ENCODE measurements at regions not wholly inside any gene's neighbourhood (a gene's known extent, or its start where the extent isn't known, plus 50 kb on each side); places are given as distances from the start of the nearest gene placed in this dataset.

GRCh38 chr2:177314722-177315264 is 50.3 kb upstream of the NFE2L2 start:
- DNase-seq = no peak

DNA sequence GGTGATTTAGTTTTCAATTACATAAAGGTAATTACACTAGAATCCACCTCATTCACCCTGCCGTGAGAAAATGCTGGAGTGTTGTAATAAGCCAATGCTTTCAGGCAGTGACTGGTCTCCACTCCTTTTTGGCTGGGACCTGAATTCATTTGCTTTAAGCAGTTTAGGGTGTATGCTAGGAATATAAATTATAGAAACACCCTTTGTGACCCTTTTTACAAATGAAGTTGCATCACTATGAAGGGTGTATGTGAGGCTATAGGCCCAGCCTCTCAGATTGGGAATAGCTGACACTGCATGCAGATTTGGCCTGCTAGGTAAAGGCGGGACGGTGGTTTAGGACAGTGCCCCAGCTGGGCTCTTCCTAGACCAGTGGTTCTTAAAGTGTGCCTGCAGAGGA is 50.8 kb upstream of the NFE2L2 start:
- no peak for DNase-seq

DNA sequence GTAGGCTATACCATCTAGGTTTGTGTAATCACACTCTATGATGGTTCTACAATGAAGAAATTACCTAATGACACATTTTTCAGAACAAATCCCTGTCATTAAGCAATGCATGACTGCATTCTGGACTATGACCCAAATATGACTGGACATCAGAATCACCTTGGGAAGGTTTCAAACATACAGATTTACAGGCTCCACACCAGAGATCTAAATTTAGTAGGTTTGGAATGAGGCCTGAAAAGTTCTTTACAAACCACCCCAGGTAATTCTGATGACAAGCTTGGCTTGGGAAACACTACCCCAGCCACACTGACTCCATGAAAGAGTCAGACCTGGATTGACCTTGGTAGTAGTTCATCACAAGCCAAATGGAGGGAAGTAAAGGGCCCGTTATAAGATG is 52.2 kb upstream of the NFE2L2 start:
- no peak for DNase-seq

DNA sequence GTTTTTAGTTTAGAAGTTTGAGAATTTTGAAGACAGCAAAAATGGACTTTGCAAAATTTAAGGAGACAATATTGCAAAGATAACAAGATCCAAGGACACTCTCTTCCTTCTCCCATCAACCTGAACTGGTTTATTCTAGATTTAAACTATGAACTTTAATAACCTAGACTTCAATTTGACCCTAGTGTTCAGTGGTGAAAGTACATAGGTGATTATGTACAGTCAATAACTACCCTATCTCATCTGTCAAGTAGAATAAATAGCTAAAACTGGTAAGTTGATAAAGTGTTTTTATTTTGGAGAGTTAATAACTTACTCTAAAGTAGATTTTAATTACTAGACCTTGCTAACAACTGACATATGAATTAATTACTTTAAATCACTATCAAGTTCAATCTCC is 52.9 kb upstream of the NFE2L2 start:
- no peak for DNase-seq

DNA sequence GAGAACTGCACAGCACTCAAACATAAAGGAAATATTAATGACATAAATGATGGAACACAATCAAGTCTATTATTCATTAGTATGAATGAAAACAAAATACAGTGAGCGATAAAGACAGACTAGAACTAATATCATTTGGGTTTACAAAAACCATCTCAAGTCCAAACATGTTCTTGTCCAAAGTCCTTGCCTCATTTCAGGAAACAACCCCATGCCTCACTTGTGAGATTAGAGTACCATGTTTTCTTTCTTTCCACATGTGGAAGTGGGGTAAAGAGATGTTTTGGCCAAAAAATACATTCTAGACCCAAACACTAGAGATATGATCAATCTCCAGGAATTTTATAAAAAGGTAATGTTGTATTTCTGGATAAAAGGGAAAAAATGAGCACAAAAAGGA is 53.3 kb upstream of the NFE2L2 start:
- no peak for DNase-seq

GRCh38 chr2:177318613-177319012 is 54.1 kb upstream of the NFE2L2 start:
- DNase-seq = no peak

DNA sequence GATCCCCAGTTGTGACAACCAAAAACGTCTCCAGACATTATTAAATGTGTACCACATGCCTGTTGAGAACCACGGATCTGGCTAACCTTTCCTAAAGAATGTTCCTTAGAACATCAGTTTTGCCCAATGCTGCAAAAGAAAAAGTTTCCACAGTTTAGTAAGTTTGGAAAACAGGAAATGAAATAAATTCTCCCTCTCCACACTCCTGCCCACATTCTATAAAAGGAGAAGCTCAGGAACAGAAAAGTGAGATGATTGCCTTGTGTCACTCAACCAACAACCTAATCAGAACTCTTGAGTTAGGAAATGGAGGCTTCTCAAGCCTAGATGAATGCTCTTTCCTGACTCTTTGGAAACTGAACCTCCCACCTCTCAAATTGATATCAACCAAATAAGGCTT is 56.1 kb upstream of the NFE2L2 start:
- no peak for DNase-seq

- no peak for DNase-seq
Measured at GRCh38 chr2:177322801-177323261, 58.3 kb upstream of the NFE2L2 start.

GRCh38 chr2:177324797-177325196 is 60.3 kb upstream of the NFE2L2 start:
- DNase-seq = no peak

- no peak for DNase-seq
Measured at GRCh38 chr2:177325554-177325953, 61.0 kb upstream of the NFE2L2 start.

GRCh38 chr2:177326005-177326404 is 61.5 kb upstream of the NFE2L2 start:
- DNase-seq = no peak

DNA sequence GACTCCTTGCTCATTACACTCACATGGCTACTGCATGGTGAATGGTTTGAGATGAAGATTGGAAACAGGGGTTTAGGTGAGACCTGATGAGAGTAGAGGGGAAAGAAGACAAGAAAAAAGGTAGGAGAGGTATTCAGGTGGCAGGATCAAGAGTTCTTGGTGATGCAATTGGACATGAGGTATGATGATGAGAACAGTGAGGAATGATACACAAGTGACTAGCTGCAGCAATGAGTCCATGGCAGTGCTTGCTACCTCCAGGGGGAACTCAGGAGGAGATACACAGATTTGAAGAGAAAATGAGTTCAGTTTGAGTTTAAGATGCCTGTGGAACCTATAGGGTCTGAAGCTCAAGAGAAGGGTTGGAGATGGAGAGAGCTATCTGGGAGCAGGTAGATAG is 62.1 kb upstream of the NFE2L2 start:
- DNase-seq = no peak

GRCh38 chr2:177327009-177327408 is 62.5 kb upstream of the NFE2L2 start:
- DNase-seq = no peak

GRCh38 chr2:177328056-177328455 is 63.5 kb upstream of the NFE2L2 start:
- no peak for DNase-seq

DNA sequence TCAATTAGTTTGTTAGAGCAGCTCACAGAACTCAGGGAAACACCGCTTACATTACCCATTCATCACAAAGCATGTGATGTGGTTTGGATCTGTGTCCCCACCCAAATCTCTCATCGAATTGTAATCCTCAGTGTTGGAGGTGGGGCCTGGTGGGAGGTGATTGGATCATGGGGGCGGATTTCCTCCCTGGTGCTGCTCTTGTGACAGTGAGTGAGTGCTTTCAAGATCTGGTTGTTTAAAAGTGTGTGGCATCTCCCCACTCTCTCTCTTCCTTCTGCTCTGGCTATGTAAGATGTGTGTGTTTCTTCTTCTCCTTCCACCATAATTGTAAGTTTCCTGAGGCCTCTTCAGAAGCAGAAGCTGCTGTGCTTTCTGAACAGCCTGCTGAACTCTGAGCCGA is 63.5 kb upstream of the AGPS start:
- DNase-seq = no peak

GRCh38 chr2:177331466-177331997 is 61.0 kb upstream of the AGPS start:
- no peak for DNase-seq

DNA sequence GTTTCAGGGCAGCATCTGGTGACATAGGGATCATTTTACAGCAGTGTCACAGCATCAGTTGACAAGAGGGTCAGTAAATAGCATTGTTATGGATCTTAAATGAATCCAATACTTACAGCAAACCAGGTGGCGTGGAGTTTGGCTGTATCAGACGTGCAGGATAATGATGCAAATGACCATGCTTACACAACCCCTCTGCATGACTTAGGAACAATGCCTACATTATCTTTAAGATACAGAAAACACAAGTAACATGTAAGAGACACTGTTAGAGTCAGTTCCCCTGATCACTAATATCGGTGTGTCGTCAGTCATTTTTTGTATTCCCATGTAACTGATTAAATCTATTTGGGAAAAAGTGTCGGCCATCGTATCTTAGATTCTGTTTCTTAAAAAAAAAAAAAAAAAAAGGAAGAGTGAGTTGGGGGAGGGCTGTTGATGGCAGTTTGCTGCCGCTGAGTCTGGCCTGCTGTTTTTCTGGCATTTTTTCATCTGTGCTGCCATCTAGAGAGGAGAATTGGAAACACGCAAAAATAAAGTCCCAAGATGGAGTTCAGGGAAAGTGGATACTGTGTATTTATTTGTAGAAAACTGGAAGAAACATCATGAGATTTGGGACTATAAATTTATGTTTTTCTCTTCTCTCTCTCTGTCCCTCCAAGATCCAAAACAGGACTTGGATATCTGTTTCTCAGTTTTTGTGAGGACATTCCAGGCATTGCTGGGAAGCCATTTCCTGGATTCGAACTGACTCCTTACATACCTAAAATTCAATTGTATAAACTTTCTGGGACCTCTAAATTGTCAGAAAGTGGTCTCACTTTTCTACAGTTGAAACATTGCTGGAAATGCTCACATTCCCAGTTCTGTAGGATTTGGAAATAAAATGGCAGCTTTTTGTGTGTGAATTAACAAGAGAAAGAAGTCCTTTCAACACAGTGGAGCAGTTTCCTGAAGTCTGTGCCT is 60.3 kb upstream of the AGPS start:
- DNase-seq = peak; percentile 70

DNA sequence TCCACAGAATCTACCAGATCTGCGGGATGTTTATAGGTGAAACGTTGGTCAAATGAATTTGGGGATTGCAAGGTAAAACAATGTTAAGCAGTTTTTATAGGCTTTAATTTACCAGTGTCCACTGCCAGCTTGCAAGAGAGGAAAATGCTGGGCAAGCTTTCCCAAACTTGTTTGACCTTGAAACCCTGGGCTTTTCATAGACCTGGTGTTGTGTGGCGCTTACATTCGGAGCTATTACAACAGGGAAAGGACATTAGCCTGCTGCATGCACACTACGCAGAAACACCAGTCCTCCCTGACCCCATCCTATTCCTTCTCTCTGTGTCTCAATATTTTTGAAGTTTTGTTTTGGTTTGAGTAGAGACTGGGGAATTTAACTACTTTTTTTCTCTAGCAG is 59.6 kb upstream of the AGPS start:
- DNase-seq = no peak

- DNase-seq = peak; percentile 62
Measured at GRCh38 chr2:177334940-177335543, 57.5 kb upstream of the AGPS start.

GRCh38 chr2:177335917-177336450 is 56.6 kb upstream of the AGPS start:
- no peak for DNase-seq

DNA sequence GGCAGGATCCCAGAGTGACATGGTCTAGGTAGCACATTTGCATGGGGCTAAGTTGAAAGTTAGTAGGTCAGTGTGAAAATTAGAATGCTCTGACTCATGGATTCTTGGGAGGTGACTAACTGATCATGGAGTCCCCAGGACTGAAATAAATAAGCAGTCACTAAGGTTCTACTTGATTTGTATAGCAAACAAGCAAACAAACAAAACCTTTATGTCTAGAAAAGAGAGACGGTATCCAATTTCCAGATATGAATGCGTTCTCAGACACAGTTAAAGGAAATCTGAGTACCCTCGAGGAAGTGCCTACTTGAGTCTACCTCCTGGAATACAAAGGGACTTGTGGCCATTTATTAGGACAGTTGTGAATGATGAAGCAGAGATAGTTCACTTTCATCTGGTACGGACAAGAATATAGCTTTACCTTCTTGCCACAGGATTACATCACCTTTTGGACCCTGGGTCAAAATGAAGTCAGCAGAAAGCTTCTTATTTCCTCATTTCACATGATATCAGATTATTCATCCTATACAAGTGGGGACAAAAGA is 54.3 kb upstream of the AGPS start:
- DNase-seq = peak; percentile 28

DNA sequence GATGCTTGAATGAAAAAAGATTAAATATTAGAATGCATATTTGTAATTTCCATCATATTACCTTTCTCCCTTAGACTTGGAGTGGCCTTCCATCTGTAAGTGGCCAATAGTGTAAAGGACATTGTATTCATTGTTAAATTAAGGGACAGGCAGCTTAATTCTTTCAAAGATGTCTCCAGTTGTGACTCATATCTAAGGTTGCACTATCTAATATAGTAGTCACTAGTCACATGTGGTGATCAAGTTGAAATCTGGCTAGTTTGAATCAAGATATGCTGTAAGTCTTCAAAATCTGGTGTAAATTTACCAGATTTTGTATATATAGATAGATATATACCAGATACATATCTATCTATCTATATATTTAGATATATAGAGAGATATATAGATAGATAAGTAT is 52.4 kb upstream of the AGPS start:
- DNase-seq = no peak

GRCh38 chr2:177342736-177343135 is 49.8 kb upstream of the AGPS start:
- DNase-seq = no peak

All from activated CD4-positive, alpha-beta T cell treated with anti-CD3 and anti-CD28 coated beads, Interleukin-10, Interleukin-2, amounts not matched to agents 100 ng/mL and 50 ng/mL, durations not matched to agents 16 hours and 8 hours (primary cell).